ENCODE measurements at regions not wholly inside any gene's neighbourhood (a gene's known extent, or its start where the extent isn't known, plus 50 kb on each side); places are given as distances from the start of the nearest gene placed in this dataset.

GRCh38 chr12:124686370-124687173, 119.2 kb upstream of the NCOR2 start:
- no peak for DNase-seq

GRCh38 chr12:124685689-124686369, 118.4 kb upstream of the NCOR2 start:
- DNase-seq: no peak

GRCh38 chr12:124684971-124685688, 117.7 kb upstream of the NCOR2 start:
- no peak for DNase-seq

GRCh38 chr12:124684496-124684895, 117.1 kb upstream of the NCOR2 start:
- DNase-seq: no peak

- no peak for DNase-seq
These were observed 116.0 kb upstream of the NCOR2 start for GRCh38 chr12:124683152-124684124.

- DNase-seq: no peak
These were observed 115.2 kb upstream of the NCOR2 start for GRCh38 chr12:124682425-124683151.

GRCh38 chr12:124681779-124682391, 114.5 kb upstream of the NCOR2 start:
- no peak for DNase-seq

GRCh38 chr12:124680863-124681778, 113.7 kb upstream of the NCOR2 start:
- DNase-seq: peak in 1 of 2 experiments; percentile 9

GRCh38 chr12:124679533-124680371, 112.3 kb upstream of the NCOR2 start:
- no peak for DNase-seq

GRCh38 chr12:124679047-124679446, 111.6 kb upstream of the NCOR2 start:
- no peak for DNase-seq

GRCh38 chr12:124678421-124678893, 111.0 kb upstream of the NCOR2 start:
- DNase-seq: no peak

- DNase-seq: no peak
These were observed 110.3 kb upstream of the NCOR2 start for GRCh38 chr12:124677552-124678356.

- DNase-seq: no peak
These were observed 109.5 kb upstream of the NCOR2 start for GRCh38 chr12:124676714-124677462.

GRCh38 chr12:124675881-124676713, 108.7 kb upstream of the NCOR2 start:
- DNase-seq: no peak

- DNase-seq: no peak
These were observed 107.5 kb upstream of the NCOR2 start for GRCh38 chr12:124674937-124675336.
